ENCODE measurements at regions not wholly inside any gene's neighbourhood (a gene's known extent, or its start where the extent isn't known, plus 50 kb on each side); places are given as distances from the start of the nearest gene placed in this dataset.
"Not testable (repeated sequence)": the region's sequence is repeated elsewhere in the genome, so short reads cannot be mapped to it uniquely, and the experiment has no call there.

DNA sequence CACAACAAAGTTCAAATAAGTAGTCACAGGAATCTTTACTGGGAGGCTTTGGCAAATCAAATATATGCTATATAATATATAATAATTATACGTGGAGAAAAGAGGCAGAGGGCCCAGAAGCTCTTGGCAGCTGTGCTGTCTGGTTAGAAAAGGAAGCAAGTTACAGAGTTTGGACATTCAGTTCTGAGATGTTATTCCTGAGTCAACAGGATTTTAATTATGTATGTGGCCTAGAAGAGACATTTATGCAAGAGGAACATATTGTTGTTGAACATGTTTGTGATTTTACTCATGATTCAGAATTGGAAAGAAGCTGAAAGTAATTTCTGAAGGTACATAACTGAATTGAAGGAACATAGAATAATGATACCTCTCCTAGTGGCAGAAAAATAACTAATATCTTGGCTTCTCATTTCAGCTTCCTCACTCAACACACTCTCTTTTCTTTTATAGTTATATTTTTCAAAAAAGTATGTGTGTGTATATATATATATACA is 79.7 kb upstream of the GPR89A start:
- H3K9ac ChIP-seq; H3K79me2 ChIP-seq (ENCODE audit: low read depth); H3K4me1 ChIP-seq; H2AFZ ChIP-seq (replicated peaks); H3K4me3 ChIP-seq; H3K4me3 Mint-ChIP-seq; H3K27ac Mint-ChIP-seq; H3K36me3 ChIP-seq; H3K9me3 Mint-ChIP-seq; H3K9me3 ChIP-seq (ENCODE audit: low read depth); H3K27ac ChIP-seq; H3K36me3 Mint-ChIP-seq; H3K4me2 ChIP-seq; H3K27me3 Mint-ChIP-seq (ENCODE audit: insufficient read depth, low read depth); H3K4me1 Mint-ChIP-seq; DNase-seq (ENCODE audit: low spot score); H3F3A ChIP-seq (ENCODE audit: low read depth); H4K20me1 ChIP-seq (ENCODE audit: low read depth): not testable (repeated sequence)
- H3K27me3 ChIP-seq = peaks cover 14% of the 10 kb centered on the region

GRCh38 chr1:145520159-145520558 is 87.6 kb upstream of the GPR89A start:
- H3K27me3 ChIP-seq; H3K4me3 ChIP-seq; H3K4me2 ChIP-seq; H3F3A ChIP-seq (ENCODE audit: low read depth); H3K9ac ChIP-seq; H4K20me1 ChIP-seq (ENCODE audit: low read depth); H2AFZ ChIP-seq (replicated peaks); H3K36me3 ChIP-seq; H3K4me1 ChIP-seq; H3K4me1 Mint-ChIP-seq; H3K27ac Mint-ChIP-seq; H3K27ac ChIP-seq; H3K79me2 ChIP-seq (ENCODE audit: low read depth); DNase-seq (ENCODE audit: low spot score); H3K9me3 Mint-ChIP-seq; H3K36me3 Mint-ChIP-seq; H3K4me3 Mint-ChIP-seq; H3K9me3 ChIP-seq (ENCODE audit: low read depth): not testable (repeated sequence)
- H3K27me3 Mint-ChIP-seq (ENCODE audit: insufficient read depth, low read depth) = peaks cover 10% of the 10 kb centered on the region

- not testable (repeated sequence) for H4K20me1 ChIP-seq (ENCODE audit: low read depth); H3K4me1 Mint-ChIP-seq; H3K4me3 ChIP-seq; H3K79me2 ChIP-seq (ENCODE audit: low read depth); H3K9me3 ChIP-seq (ENCODE audit: low read depth); H3K9ac ChIP-seq; H3K4me2 ChIP-seq; H3F3A ChIP-seq (ENCODE audit: low read depth); H2AFZ ChIP-seq (replicated peaks); DNase-seq (ENCODE audit: low spot score); H3K4me3 Mint-ChIP-seq; H3K27ac Mint-ChIP-seq; H3K4me1 ChIP-seq; H3K36me3 Mint-ChIP-seq; H3K9me3 Mint-ChIP-seq; H3K36me3 ChIP-seq; H3K27me3 ChIP-seq; H3K27ac ChIP-seq
- H3K27me3 Mint-ChIP-seq (ENCODE audit: insufficient read depth, low read depth) = peaks cover 10% of the 10 kb centered on the region
These were observed 88.5 kb upstream of the GPR89A start for GRCh38 chr1:145519302-145519701.

GRCh38 chr1:145513017-145513416 is 87.6 kb upstream of the NBPF20 start:
- not testable (repeated sequence) for H3F3A ChIP-seq (ENCODE audit: low read depth); H3K4me3 Mint-ChIP-seq; H3K36me3 ChIP-seq; H3K27ac ChIP-seq; H3K4me3 ChIP-seq; H4K20me1 ChIP-seq (ENCODE audit: low read depth); H3K9me3 ChIP-seq (ENCODE audit: low read depth); H3K27me3 Mint-ChIP-seq (ENCODE audit: insufficient read depth, low read depth); H3K4me2 ChIP-seq; H3K79me2 ChIP-seq (ENCODE audit: low read depth); H3K27ac Mint-ChIP-seq; H3K4me1 Mint-ChIP-seq; H3K27me3 ChIP-seq; H2AFZ ChIP-seq (replicated peaks); H3K36me3 Mint-ChIP-seq; H3K9ac ChIP-seq; H3K4me1 ChIP-seq; H3K9me3 Mint-ChIP-seq; DNase-seq (ENCODE audit: low spot score)
- TF ChIP-seq, protein P1, sequence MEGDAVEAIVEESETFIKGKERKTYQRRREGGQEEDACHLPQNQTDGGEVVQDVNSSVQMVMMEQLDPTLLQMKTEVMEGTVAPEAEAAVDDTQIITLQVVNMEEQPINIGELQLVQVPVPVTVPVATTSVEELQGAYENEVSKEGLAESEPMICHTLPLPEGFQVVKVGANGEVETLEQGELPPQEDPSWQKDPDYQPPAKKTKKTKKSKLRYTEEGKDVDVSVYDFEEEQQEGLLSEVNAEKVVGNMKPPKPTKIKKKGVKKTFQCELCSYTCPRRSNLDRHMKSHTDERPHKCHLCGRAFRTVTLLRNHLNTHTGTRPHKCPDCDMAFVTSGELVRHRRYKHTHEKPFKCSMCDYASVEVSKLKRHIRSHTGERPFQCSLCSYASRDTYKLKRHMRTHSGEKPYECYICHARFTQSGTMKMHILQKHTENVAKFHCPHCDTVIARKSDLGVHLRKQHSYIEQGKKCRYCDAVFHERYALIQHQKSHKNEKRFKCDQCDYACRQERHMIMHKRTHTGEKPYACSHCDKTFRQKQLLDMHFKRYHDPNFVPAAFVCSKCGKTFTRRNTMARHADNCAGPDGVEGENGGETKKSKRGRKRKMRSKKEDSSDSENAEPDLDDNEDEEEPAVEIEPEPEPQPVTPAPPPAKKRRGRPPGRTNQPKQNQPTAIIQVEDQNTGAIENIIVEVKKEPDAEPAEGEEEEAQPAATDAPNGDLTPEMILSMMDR (IDR thresholded peaks at IDR 0.05) = peak; percentile 36

DNA sequence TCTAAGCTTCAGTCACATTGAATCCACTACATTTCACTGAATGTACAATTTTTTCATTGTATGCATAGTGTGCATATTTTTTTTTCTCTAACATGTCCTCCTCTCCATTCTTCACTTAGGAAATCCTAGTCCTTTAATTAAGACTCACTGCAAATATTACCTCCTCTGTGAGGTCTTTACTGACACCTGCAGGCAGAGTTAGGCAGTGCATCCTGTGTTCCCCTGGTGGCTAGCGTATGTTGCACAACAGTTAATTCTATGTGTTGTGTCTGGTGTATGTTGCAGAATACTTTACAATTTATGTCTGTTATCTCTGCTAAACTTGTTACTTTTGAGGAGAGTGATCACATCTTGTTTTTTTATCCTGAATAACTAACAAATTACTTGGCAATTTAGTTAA is 82.7 kb upstream of the NBPF20 start:
- H3K27ac ChIP-seq; H3K9me3 ChIP-seq (ENCODE audit: low read depth); H2AFZ ChIP-seq (replicated peaks); H4K20me1 ChIP-seq (ENCODE audit: low read depth); H3K27ac Mint-ChIP-seq; H3K4me2 ChIP-seq; H3K9ac ChIP-seq; H3K36me3 Mint-ChIP-seq; H3K4me1 ChIP-seq; H3F3A ChIP-seq (ENCODE audit: low read depth); H3K27me3 ChIP-seq; H3K4me3 ChIP-seq; H3K9me3 Mint-ChIP-seq; H3K27me3 Mint-ChIP-seq (ENCODE audit: insufficient read depth, low read depth); H3K36me3 ChIP-seq; DNase-seq (ENCODE audit: low spot score); H3K79me2 ChIP-seq (ENCODE audit: low read depth); H3K4me1 Mint-ChIP-seq; H3K4me3 Mint-ChIP-seq: not testable (repeated sequence)

GRCh38 chr1:145505663-145506647 is 80.6 kb upstream of the NBPF20 start:
- not testable (repeated sequence) for H2AFZ ChIP-seq (replicated peaks); H3K9me3 ChIP-seq (ENCODE audit: low read depth); H3K4me3 ChIP-seq; H4K20me1 ChIP-seq (ENCODE audit: low read depth); H3K9ac ChIP-seq; H3K4me3 Mint-ChIP-seq; H3K27ac ChIP-seq; H3K9me3 Mint-ChIP-seq; H3K27me3 ChIP-seq; H3K27ac Mint-ChIP-seq; H3K36me3 Mint-ChIP-seq; H3F3A ChIP-seq (ENCODE audit: low read depth); DNase-seq (ENCODE audit: low spot score); H3K27me3 Mint-ChIP-seq (ENCODE audit: insufficient read depth, low read depth); H3K4me1 ChIP-seq; H3K4me1 Mint-ChIP-seq; H3K36me3 ChIP-seq; H3K4me2 ChIP-seq; H3K79me2 ChIP-seq (ENCODE audit: low read depth)

- DNase-seq (ENCODE audit: low spot score); H3K9me3 ChIP-seq (ENCODE audit: low read depth); H3K79me2 ChIP-seq (ENCODE audit: low read depth); H3K27ac ChIP-seq; H3K4me3 Mint-ChIP-seq; H3K36me3 ChIP-seq; H3K27me3 ChIP-seq; H3K27ac Mint-ChIP-seq; H3F3A ChIP-seq (ENCODE audit: low read depth); H3K27me3 Mint-ChIP-seq (ENCODE audit: insufficient read depth, low read depth); H3K4me2 ChIP-seq; H3K9me3 Mint-ChIP-seq; H4K20me1 ChIP-seq (ENCODE audit: low read depth); H2AFZ ChIP-seq (replicated peaks); H3K9ac ChIP-seq; H3K4me3 ChIP-seq; H3K4me1 Mint-ChIP-seq; H3K4me1 ChIP-seq; H3K36me3 Mint-ChIP-seq: not testable (repeated sequence)
These were observed 79.5 kb upstream of the NBPF20 start for GRCh38 chr1:145504834-145505413.

All from neural progenitor cell (in vitro differentiated cells).